ENCODE measurements at regions not wholly inside any gene's neighbourhood (a gene's known extent, or its start where the extent isn't known, plus 50 kb on each side); places are given as distances from the start of the nearest gene placed in this dataset.
A peak's percentile ranks its signal among the peaks of the same experiment; 100 is the strongest.

DNA sequence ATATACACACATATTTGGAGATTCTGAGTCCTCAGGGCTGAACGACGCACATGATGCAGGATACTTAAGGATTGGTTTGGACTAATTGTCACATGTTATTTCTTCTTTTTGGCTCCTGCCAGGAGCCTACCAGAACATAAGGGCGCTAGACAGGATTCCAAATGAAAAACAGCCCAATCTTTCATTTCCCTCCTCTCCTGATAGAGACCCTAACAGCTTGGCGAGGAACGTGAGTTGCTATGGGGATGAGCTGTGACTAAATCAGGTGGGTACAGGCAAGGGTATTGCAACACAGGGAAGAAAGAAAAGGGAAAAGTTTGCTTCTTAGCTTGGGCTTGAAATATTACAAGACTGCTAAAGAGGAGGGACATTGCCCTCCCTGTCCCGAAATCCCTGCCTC is 109.9 kb downstream of the AIPL1 start:
- no peak for DNase-seq (ENCODE audit: low spot score)

DNA sequence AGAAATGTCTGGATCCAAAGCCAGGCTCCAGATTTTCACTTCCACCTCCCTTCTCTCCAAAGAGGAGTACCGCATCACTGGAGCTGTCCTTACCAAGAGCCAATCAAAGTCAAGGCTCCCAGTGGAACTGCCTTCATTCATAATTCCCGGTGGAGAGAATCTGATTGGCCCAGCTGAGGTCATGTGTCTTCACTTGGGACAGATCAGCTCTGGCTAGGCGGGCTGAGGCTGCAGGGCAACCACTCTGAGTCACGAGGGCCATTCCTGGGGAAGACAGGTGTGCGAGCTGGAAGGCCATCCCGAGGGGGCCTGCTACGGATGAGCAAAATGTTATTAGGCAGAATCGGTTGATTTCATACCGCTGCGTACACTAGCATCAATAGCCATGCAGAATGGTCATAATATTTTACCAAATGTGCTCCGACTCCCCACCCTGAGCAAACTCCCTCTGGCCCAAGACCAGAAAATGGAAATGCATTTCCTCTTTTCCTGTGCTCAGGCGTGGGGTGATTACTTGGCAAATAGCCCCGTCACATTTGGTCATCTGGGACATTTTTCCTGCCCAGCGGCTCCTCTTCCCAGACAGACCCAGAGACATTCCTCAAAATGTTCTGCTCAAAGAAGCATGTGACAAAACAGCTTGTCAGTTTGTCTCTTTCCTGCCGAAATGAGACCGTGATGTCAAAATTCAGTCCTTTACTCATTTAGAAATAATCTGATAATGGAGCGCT is 111.1 kb downstream of the AIPL1 start:
- peak; percentile 30 for DNase-seq (ENCODE audit: low spot score)

DNA sequence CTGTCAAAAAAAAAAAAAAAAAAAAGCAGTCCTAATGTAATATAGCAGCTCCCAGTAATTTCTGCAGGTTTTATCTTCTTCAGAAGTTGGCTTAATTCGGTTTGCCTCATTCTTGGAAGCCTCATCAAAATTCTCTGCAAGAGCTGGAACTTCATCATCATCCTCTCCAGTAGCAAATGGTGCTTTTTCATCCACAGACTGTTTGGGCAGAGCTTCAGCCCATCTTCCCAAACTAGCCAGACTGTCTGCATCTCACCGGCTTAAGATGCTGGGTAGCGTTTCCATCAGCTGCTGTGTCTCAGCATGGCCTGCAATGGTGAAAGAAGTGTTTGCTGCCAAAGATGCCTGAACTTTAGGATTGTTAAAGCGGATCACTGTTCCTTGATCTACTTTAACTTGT is 112.6 kb downstream of the AIPL1 start:
- DNase-seq (ENCODE audit: low spot score): no peak

DNA sequence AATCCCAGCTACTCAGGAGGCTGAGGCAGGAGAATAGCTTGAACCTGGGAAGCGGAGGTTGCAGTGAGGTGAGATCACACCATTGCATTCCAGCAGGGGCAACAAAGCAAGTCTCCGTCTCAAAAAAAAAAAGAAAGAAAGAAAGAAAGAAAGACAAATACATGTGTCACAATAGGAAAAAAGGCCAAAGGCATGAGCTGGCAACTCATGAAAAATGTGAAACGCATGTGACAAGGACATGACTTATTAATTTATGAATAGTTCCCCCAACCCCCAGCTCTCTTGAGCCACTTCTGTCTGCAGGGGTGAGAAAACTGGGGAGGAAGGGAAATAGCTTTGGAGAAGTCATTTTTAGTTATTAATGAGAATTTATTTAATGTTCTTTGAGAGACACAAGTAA is 120.6 kb downstream of the AIPL1 start:
- no peak for DNase-seq (ENCODE audit: low spot score)

DNA sequence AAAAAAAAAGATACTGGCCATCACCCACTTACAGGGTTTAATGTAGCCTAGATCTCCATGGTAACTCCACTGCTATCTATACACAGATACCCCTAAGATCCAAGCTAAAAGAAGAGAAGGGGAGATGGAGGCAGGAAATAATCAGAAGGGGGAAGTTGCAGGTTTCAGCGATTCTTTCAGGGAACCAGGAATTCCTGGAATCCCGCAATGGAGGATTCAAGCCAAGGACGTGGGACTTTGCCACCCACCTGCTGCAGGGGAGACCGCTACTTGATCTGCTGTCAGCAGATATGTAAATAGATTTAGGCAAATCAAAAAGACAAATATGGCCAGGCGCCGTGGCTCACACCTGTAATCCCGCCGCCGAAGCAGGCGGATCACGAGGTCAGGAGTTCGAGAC is 121.1 kb downstream of the AIPL1 start:
- no peak for DNase-seq (ENCODE audit: low spot score)

DNA sequence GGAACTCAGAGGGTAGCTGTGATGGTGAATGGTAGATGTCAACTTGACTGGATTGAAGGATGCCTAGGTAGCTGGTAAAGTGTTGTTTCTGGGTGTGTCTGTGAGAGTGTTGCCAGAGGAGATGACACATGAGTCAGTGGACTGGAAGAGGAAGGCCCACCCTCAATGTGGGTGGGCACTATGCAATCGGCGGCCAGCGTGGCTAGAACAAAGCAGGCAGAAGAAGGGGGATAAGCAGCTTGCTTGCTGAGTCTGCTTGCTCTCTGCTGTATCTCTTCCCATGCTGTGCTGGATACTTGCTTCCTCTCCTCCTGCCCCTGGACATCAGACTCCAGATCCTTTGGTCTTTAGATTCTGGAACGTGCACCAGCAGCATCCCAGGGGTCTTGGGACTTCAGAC is 128.1 kb downstream of the AIPL1 start:
- DNase-seq (ENCODE audit: low spot score): peak; percentile 21

DNA sequence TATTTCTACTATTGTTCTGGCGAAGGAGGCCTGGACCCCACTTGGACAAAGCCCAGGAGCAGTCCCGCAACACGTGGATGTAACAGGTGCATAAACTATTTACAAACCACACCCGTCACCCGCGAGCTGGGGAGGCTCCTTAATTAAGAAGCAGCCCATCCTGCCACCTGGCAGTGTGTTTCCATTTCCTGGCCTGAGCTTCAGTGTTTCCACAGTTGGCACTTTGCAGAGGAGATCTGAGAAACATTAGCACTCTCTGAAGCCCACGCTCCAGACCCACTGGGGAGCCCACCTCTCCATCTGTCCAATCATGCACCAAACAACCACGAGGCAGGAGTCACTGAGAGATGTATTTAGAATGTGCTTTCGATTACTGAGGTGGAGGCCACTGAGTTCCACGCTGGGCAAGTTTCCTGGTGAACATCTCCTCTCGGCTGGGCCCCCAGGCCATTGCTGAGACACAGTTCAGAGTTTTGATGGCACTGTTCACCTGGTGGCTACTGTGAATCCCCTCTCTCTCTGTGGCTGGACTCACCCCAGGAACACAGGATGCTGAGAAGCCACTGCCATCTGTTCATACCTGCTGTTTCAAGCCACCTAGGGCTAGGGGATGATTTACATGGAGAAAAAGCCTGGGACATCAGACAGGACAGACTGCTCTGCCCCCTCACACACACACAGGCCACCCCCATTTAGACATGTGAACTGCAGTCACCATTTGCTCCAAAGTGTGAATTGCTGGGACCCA is 129.1 kb downstream of the AIPL1 start:
- no peak for DNase-seq (ENCODE audit: low spot score)

DNA sequence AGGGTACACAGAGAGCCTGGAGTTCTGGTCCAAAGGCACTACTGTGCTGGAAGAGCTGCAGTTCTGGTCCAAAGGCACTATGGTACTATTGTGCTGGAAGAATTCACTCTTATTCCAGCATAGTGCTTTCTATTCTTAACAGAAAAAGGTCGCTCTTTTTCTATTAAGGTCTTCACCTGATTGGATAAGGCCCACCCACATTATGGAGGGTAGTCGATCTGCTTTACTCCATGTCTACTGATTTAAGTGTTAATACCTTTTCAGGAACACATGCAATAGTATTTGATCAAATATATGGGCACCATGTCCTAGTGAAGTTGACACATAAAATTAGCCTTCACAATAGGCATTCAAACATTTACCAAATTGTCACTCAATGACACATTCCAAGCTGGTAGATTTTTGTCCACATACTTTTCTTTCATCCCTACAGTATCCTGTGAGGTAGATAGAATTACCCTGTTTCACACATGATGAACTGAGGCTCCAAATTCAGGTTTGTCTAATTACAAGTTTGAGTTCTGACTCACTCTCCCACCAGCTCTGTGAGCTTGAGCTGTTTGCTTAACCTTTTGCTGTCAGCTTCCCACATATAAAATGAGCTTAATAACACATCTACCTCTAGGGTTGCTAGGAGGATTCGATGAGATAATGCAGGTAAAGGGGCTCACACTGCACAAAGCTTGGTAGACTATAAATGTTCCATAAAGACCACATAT is 129.9 kb downstream of the AIPL1 start:
- no peak for DNase-seq (ENCODE audit: low spot score)

DNA sequence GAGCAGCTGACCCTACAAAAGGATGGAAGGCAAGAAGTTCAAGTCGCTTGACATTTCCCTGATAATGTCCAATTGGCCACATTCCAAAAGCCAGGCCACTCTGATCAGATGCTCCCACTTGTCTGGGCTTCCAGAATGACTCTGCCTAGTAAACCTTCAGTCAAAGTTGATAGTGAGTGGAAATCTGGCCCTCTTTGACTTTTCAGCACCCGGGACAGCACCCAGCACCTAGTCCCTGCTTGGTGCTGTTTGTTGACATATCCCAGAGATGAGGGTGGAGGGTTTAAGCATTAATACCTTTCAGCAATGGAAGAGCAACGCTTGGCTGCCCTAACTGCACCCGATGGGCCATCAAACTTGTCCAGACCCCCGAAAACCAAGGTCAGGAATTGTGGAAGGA is 131.3 kb downstream of the AIPL1 start:
- DNase-seq (ENCODE audit: low spot score): peak; percentile 14

DNA sequence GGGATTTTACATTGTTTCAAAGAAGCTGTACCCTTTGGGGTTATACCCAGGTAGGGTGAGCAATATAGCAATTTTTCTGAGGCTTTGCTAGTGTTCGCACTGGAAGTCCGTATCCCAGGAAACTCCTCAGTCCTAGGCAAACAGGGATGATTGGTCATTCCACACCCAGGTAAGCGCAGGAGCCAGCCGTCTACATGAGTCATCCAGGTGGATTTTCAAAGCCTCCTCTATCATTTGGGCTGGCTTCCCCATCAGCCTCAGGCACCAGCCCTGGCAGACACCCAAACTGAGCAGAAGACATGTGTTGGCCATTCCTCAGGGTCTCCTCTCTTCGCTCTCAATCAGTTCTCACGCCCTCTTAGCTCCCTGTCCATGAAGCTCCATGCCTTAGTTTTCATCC is 135.6 kb downstream of the AIPL1 start:
- no peak for DNase-seq (ENCODE audit: low spot score)

DNA sequence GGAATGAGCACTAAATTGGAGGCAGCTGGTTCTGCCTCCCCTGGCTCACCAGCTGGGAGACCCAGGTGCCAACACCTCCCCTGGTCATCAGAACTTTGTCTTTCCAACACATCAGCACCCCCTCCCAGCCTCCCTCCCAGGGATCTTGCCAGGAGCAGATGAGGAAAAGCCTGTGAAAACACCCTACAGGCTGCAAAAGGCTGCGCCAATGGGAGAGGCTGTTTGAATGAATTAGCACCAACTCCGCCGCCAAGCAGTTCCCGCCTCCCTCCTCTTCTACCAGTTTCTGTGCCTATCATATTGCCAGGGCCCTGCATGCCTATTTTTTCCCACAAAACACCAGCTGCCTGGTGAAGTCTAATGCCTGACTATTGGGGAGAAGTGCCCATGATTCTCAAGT is 137.0 kb downstream of the AIPL1 start:
- no peak for DNase-seq (ENCODE audit: low spot score)

DNA sequence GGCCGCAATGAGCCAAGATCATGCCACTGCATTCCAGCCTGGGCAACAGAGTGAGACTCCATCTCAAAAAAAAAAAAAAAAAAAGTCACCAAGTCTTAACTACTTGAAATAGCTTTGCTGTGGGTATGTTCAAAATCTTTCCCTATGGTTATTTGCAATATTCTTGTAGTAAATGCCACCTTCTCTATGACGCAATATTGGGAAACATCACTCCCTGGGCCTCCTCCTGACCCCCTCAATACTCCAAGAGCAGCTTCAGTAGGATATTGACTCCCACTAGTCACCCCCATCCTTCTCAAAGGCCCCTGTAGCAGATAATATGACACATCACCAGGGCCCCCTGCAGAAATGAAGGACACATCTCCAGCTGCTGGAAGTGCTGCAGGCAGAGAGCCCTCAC is 137.8 kb downstream of the AIPL1 start:
- no peak for DNase-seq (ENCODE audit: low spot score)

DNA sequence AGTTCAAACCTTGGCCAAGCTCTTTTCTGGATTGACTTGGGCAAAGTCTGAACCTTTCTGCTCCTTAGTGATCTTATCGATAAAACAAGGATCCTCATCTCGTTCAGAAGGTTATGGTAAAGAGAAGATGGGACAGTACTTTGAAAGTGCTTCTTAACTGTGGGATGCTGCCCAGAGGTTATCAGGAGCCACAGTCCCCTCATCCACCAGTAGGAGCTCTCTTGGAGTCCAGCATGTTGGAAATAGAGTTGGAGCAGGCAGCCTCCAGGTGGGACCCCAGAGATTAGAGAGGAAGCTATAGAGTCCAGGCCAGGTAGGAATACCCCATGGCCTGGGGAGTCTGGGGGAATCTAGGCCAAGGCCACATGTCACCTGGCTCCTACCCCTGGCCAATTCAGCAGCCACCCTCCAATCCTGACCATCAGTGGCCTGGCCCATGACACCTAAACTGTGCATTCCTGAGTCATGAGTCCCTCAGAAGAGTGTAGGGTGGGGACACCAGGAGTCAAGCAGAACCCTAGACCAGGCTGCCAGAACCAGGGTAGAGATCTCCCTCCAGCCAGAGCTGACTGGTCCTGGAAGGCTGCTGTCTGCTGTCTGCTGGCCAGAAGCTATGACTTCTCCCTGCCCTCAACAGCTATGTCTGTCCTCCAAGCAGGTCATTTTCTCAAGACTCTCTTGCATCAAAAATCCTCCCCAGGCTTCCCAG is 144.3 kb downstream of the AIPL1 start:
- no peak for DNase-seq (ENCODE audit: low spot score)

DNA sequence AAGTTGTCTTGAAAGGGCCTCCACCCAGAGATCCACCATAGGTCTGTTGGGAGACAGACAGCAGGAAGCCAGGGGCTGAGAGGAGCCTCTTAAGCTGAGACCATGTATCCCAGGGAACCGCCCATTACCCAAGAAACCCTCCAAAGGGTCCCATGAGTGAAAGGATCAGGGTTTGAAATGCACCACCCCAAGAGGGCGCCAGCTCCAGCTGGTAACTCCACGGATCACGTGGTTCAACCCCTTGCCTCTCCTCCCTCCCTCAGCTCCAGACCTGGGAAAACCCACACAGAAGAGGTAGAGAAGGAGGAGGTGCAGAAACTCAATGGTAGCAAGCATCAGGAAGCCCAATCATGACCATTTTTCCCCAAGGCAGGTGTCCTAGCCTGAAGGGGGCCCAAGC is 148.7 kb downstream of the AIPL1 start:
- DNase-seq (ENCODE audit: low spot score): no peak

DNA sequence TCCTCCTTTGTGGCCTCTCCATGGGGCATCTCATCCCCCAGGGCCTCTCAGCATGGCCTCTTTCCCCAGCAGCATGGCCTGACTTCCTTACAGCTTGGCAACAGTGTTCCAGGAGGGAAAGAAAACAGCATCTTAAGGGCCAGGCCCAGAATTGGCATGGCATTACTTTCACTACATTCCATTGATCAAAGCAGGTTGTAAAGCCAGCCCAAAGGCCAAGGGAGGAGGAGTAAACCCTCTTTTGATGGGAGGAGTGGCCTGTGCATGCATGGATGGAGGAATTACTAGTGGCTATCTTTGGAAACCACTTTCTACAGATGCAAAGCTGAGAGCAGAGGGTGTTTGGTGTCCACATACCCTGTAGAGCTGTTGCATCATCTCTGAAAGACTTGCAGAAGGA is 149.4 kb downstream of the AIPL1 start:
- peak; percentile 16 for DNase-seq (ENCODE audit: low spot score)

DNA sequence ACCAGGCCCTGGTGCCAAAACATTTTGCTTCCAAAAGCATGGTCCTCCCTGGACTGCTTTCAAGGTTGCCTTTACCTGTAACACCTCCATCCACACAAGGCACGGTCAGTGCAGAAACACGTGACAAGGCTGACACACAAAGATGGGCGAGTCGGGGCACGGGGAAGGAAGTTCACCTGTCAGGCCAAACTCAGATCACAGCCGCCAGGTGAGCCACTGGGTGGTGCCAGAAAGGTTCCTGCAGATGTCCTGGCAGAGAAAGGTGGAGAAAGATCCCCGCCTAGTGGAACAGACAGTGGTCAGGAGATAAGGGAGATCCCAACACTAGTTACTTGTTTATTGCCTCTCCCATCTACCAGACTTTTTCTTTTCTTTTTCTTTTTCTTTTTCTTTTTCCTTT is 155.3 kb downstream of the AIPL1 start:
- peak; percentile 71 for DNase-seq (ENCODE audit: low spot score)

DNA sequence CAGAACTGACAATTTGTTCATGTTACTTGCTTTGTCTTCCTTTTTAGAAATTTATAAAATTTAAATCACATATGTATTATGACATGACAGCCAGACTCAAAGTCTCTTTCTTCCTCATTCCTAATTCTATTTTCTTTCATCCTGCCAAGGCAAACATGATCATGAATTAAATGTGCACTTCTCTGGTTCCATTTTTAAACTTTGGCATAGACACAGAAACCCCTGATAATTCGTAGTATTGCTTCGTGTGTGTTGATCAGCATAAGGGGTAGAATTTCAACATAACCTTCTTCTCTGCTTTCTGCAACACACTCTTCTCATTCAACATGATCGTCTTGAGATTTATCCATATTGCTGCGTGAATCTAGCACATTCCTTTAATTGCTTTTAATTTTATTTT is 156.5 kb downstream of the AIPL1 start:
- no peak for DNase-seq (ENCODE audit: low spot score)

DNA sequence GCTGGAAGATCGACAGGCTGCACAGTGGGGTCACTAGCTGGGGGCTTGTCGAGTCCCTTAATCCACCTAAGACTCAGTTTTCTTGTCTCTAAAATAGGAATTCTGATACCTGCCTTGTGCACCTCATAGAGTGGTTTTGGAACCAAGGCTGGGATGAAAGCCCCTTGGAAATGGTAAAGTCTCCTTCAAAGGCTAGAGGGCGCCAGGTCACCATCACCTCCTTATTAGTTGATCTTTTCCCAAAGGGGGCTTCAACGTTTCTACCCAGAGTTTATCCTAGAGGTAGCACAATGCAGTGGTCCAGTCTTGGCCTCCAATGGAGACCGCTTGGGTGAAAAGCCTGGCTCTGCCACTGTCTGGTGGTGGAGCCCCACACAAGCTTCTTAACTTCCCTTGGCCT is 158.2 kb downstream of the AIPL1 start:
- no peak for DNase-seq (ENCODE audit: low spot score)

DNA sequence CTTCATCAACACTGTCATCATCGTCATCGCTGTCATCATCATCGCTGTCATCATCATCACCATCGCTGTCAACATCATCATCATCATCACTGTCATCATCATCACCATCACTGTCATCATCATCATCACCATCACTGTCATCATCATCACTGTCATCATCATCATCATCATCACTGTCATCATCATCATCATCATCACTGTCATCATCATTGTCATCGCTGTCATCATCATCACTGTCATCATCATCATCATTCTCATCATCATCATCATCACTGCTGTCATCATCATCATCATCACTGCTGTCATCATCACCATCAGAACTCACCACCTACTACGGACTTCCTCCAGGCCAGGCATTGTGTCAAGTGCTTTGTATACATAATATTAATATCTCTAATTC is 160.6 kb downstream of the AIPL1 start:
- no peak for DNase-seq (ENCODE audit: low spot score)

DNA sequence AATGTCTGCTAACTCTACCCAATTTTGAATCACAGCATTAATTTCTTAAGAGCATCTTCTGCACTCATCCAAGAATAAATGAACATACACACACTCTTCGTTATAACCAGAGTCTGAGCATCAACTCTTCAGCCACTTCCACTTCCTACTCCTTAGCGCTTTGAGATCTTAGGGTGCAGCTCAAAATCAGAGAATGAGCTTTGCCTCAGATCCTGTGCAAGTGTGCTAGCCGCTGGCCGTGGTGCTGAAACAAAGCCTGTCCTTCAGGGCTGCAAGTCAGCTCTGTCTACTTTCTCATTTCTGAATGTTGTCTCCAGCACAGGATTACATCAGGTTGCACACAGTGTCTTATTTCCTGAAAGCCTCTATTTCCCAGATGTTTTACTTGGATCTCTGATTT is 165.4 kb downstream of the AIPL1 start:
- peak; percentile 32 for DNase-seq (ENCODE audit: low spot score)

DNA sequence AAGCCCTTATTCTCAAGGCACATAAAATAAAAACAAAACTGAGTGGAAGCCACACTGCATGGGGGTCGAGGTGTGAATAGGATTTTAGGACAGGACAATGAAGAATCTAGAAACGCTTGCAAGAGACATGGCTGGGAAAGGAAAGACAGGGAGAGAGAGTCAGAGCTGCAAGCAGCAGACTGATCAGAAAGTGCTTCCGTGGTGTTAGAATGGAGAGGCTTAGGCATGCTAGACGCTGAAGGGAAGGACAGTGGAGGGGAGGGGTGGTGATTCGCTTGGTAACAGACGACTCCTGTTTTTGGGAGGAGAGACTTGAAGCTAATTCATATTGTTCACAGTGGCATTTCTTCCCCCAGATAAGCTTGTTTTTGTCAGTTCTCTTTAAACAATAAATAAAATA is 173.5 kb downstream of the AIPL1 start:
- no peak for DNase-seq (ENCODE audit: low spot score)

DNA sequence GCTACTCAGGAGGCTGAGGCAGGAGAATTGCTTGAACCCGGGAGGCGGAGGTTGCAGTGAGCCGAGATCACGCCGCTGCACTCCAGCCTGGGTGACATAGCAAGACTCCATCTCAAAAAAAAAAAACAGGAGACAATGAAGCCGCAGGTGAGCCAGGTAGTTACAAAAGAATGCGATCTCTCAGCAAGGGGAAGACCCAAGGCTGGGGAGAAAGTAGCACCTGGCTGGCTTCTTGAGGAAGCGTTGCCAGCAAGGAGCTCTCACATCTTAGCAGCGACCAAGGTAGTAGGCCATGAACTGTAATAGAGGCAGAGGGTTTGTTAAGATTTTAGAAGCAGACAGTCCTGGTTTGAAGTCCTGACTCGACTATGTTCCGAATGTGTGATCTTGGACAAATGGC is 175.0 kb downstream of the AIPL1 start:
- DNase-seq (ENCODE audit: low spot score): no peak

DNA sequence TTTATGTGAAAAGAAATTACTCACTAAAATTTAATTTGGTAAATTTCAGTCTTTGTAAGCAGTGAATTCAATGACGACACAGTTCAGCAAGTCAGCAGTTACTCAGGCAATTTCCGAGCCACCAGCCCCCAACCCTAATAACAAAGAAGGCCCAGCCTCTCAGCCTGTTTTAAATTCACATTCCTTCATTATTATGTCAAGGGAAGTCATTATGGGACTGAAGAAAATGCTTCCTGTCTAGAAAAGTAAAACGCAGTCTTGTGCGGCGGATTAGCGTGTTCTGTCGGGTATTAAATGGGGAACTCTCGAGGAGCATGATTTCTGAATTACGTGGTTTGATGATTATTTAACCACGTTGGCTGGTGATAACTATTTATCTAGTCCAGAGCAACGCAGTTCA is 177.6 kb downstream of the AIPL1 start:
- no peak for DNase-seq (ENCODE audit: low spot score)

Measured in SW480 (cell line).